AG04449 (cell line): ENCODE measurements at regions not wholly inside any gene's neighbourhood (a gene's known extent, or its start where the extent isn't known, plus 50 kb on each side); places are given as distances from the start of the nearest gene placed in this dataset.

ENCODE experiments used
- CTCF ChIA-PET: fragments of 350-600 bp; formaldehyde crosslinking; extraction: SDS; loops from one replicate; lab custom pipeline; 2021; ENCODE audit warnings: antibody characterized with exemption; lab: Yijun Ruan, JAX
- POLR2A ChIA-PET: fragments of 400-600, 350-600 bp; formaldehyde crosslinking; extraction: SDS; loops from one replicate; lab custom pipeline; 2020; ENCODE audit warnings: antibody characterized with exemption, inconsistent platforms; lab: Yijun Ruan, JAX
- DNase-seq: peaks from one replicate; pipeline ENCODE4 v3.0.0-alpha.2; 2010; ENCODE audit warnings: low read depth, low spot score
- H3K4me3 ChIP-seq: 2 replicates; pipeline ENCODE4 v1.5.1; 2011; ENCODE audit warnings: low read depth, mild to moderate bottlenecking, control low read depth, low read length
- CTCF ChIP-seq: IDR thresholded peaks from one replicate; pipeline ENCODE4 v1.5.1; 2011; ENCODE audit warnings: mild to moderate bottlenecking, moderate library complexity, low read length, control low read depth, inconsistent platforms; ENCODE audit not compliant: insufficient read depth; ENCODE audit errors: missing control alignments

GRCh38 chr22:47285981-47286380 is 523.5 kb downstream of the TBC1D22A start:
- TF ChIP-seq CTCF, result no peak
- POLR2A ChIA-PET, result no interaction called here
- DNase-seq, result no peak
- no peak overlapping the region for H3K4me3 ChIP-seq
- CTCF ChIA-PET, result no interaction called here

- H3K4me3 ChIP-seq, result no peak overlapping the region
- ChIA-PET POLR2A (no interaction called here), CTCF (no interaction called here)
These were observed 522.4 kb downstream of the TBC1D22A start for GRCh38 chr22:47284822-47285221.

GRCh38 chr22:47284360-47284759 is 521.9 kb downstream of the TBC1D22A start:
- DNase-seq, result no peak
- H3K4me3 ChIP-seq, result no peak overlapping the region
- ChIA-PET CTCF (no interaction called here), POLR2A (no interaction called here)
- no peak for TF ChIP-seq CTCF

More at GRCh38 chr22:47284822-47285221, 522.4 kb downstream of the TBC1D22A start:
- DNase-seq, result no peak
- TF ChIP-seq CTCF, result no peak

GRCh38 chr22:47283616-47284270 is 521.3 kb downstream of the TBC1D22A start:
- DNase-seq, result no peak
- CTCF ChIA-PET, result no interaction called here
- POLR2A ChIA-PET, result no interaction called here
- H3K4me3 ChIP-seq, result no peak overlapping the region
- no peak for TF ChIP-seq CTCF

- H3K4me3 ChIP-seq, result no peak overlapping the region
- TF ChIP-seq CTCF, result no peak
- POLR2A ChIA-PET, result no interaction called here
- CTCF ChIA-PET, result no interaction called here
- no peak for DNase-seq
These were observed 520.4 kb downstream of the TBC1D22A start for GRCh38 chr22:47282851-47283250.

- CTCF ChIA-PET, result no interaction called here
- POLR2A ChIA-PET, result no interaction called here
- no peak for TF ChIP-seq CTCF
- DNase-seq, result no peak
- no peak overlapping the region for H3K4me3 ChIP-seq
These were observed 519.9 kb downstream of the TBC1D22A start for GRCh38 chr22:47282366-47282765.
